HG03521 (cell line): ENCODE measurements at regions not wholly inside any gene's neighbourhood (a gene's known extent, or its start where the extent isn't known, plus 50 kb on each side); places are given as distances from the start of the nearest gene placed in this dataset.
"Not testable (repeated sequence)": the region's sequence is repeated elsewhere in the genome, so short reads cannot be mapped to it uniquely, and the experiment has no call there.

ENCODE experiments used
- ATAC-seq: cut with Tn5 transposase; IDR thresholded peaks from one replicate; pipeline ENCODE4 v1.9.1; 2021; ENCODE audit warnings: mild to moderate bottlenecking, moderate library complexity; ENCODE audit not compliant: unreplicated experiment

GRCh38 chr10:33666686-33667480 lies 332.4 kb upstream of the NRP1 start:
- no peak for ATAC-seq

- ATAC-seq, result no peak
Measured at GRCh38 chr10:33665501-33665900, 331.0 kb upstream of the NRP1 start.

GRCh38 chr10:33664070-33664469 lies 329.6 kb upstream of the NRP1 start:
- ATAC-seq, result no peak

GRCh38 chr10:33661580-33662336 lies 327.3 kb upstream of the NRP1 start:
- ATAC-seq, result no peak

- ATAC-seq, result no peak
Measured at GRCh38 chr10:33660329-33660728, 325.9 kb upstream of the NRP1 start.

- no peak for ATAC-seq
Measured at GRCh38 chr10:33657913-33658312, 323.4 kb upstream of the NRP1 start.

GRCh38 chr10:33657154-33657908 lies 322.9 kb upstream of the NRP1 start:
- ATAC-seq, result no peak

- ATAC-seq, result no peak
Measured at GRCh38 chr10:33655921-33656320, 321.5 kb upstream of the NRP1 start.

GRCh38 chr10:33655165-33655815 lies 320.8 kb upstream of the NRP1 start:
- no peak for ATAC-seq

GRCh38 chr10:33653584-33654367 lies 319.3 kb upstream of the NRP1 start:
- no peak for ATAC-seq

GRCh38 chr10:33652870-33653269 lies 318.4 kb upstream of the NRP1 start:
- ATAC-seq, result no peak

GRCh38 chr10:33650131-33650530 lies 315.7 kb upstream of the NRP1 start:
- not testable (repeated sequence) for ATAC-seq

GRCh38 chr10:33643042-33643441 lies 308.6 kb upstream of the NRP1 start:
- ATAC-seq, result no peak

GRCh38 chr10:33638891-33639290 lies 304.4 kb upstream of the NRP1 start:
- no peak for ATAC-seq

GRCh38 chr10:33638374-33638773 lies 303.9 kb upstream of the NRP1 start:
- ATAC-seq, result no peak

- ATAC-seq, result no peak
Measured at GRCh38 chr10:33635967-33636515, 301.6 kb upstream of the NRP1 start.

GRCh38 chr10:33632432-33632831 lies 298.0 kb upstream of the NRP1 start:
- no peak for ATAC-seq

- no peak for ATAC-seq
Measured at GRCh38 chr10:33631991-33632390, 297.5 kb upstream of the NRP1 start.

- no peak for ATAC-seq
Measured at GRCh38 chr10:33630761-33631160, 296.3 kb upstream of the NRP1 start.

GRCh38 chr10:33627611-33628010 lies 293.1 kb upstream of the NRP1 start:
- ATAC-seq, result no peak
